AG09319 (cell line): ENCODE measurements at regions not wholly inside any gene's neighbourhood (a gene's known extent, or its start where the extent isn't known, plus 50 kb on each side); places are given as distances from the start of the nearest gene placed in this dataset.

Source experiments
- DNase-seq: peaks from one replicate; pipeline ENCODE4 v3.0.0-alpha.2; 2010; ENCODE audit warnings: low read depth; ENCODE audit errors: extremely low read depth
- TF ChIP-seq, protein P1 (sequence below): IDR thresholded peaks from 2 replicates; pipeline ENCODE4 v1.5.1; 2011; ENCODE audit warnings: low read depth, mild to moderate bottlenecking, inconsistent platforms, low read length, moderate library complexity

- no peak for DNase-seq
- TF ChIP-seq, protein P1, sequence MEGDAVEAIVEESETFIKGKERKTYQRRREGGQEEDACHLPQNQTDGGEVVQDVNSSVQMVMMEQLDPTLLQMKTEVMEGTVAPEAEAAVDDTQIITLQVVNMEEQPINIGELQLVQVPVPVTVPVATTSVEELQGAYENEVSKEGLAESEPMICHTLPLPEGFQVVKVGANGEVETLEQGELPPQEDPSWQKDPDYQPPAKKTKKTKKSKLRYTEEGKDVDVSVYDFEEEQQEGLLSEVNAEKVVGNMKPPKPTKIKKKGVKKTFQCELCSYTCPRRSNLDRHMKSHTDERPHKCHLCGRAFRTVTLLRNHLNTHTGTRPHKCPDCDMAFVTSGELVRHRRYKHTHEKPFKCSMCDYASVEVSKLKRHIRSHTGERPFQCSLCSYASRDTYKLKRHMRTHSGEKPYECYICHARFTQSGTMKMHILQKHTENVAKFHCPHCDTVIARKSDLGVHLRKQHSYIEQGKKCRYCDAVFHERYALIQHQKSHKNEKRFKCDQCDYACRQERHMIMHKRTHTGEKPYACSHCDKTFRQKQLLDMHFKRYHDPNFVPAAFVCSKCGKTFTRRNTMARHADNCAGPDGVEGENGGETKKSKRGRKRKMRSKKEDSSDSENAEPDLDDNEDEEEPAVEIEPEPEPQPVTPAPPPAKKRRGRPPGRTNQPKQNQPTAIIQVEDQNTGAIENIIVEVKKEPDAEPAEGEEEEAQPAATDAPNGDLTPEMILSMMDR = no peak
Measured at GRCh38 chr6:135575629-135576028, 78.1 kb upstream of the AHI1 start.

GRCh38 chr6:135576055-135576454 lies 78.5 kb upstream of the AHI1 start:
- TF ChIP-seq, protein P1 = no peak
- DNase-seq = no peak

DNA sequence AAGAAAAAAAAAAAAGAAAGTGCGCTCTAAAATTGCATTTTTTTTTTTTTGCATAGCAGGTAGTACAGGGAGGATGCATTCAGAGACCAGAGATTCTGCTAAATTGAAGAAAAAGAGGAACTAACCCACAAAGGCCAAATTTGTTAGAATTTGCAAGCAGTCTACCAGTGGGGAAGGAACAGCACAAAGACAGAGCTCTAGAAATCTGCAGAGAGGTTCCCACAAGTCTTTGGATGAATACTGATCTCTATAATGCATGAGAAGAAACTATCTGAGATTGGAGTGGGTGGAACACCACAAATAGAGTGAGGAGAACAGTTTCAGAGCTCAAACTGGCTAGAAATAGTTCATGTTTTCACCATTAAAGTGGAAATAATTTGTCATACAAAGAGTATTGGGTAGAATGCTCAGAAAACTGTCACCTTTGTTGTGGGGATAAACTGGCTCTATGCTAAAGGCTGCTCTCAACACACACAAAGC lies 79.6 kb upstream of the AHI1 start:
- no peak for DNase-seq
- TF ChIP-seq, protein P1 = no peak

- no peak for DNase-seq
- TF ChIP-seq, protein P1 = no peak
Measured at GRCh38 chr6:135578976-135579375, 81.4 kb upstream of the AHI1 start.

- DNase-seq = no peak
- TF ChIP-seq, protein P1 = no peak
Measured at GRCh38 chr6:135581211-135581610, 83.7 kb upstream of the AHI1 start.

- TF ChIP-seq, protein P1 = no peak
- DNase-seq = no peak
Measured at GRCh38 chr6:135583256-135583761, 85.8 kb upstream of the AHI1 start.

GRCh38 chr6:135586388-135586787 lies 88.8 kb upstream of the AHI1 start:
- TF ChIP-seq, protein P1 = no peak
- no peak for DNase-seq
